HCT116 (cell line): ENCODE measurements at regions not wholly inside any gene's neighbourhood (a gene's known extent, or its start where the extent isn't known, plus 50 kb on each side); places are given as distances from the start of the nearest gene placed in this dataset.

ENCODE experiments used
- ATAC-seq: fragments of 200-7000 bp; cut with Tn5 transposase; 2 replicates; pipeline ENCODE4 v1.9.1; 2020; ENCODE audit warnings: mild to moderate bottlenecking, moderate library complexity
- BruUV-seq: library from RNA; stranded (reverse); fragments of 400-500 nt; replicated peaks from 2 replicates; lab custom pipeline; 2021; lab: Mats Ljungman, UMichigan
- CTCF ChIA-PET: fragments of 300-600 bp; sonication (Branson Sonifier 250); formaldehyde crosslinking; loops from one replicate; lab custom pipeline; 2021; ENCODE audit warnings: antibody characterized with exemption; lab: Charles Lee
- POLR2A ChIA-PET: fragments of 300-600, 350-600 bp; sonication (Branson Sonifier 250); formaldehyde crosslinking; loops from one replicate; lab custom pipeline; 2021; ENCODE audit warnings: antibody characterized with exemption; lab: Charles Lee
- RAD21 ChIA-PET, 2 experiments: fragments of 300-600 bp; sonication (Branson Sonifier 250); formaldehyde crosslinking; loops; one replicate each; lab custom pipeline; 2023; ENCODE audit warnings: low total read pairs in 2 of 2; ENCODE audit not compliant: uncharacterized antibody in 2 of 2, unreplicated experiment in 2 of 2, low non-redundant PET in 1 of 2; lab: Charles Lee
- DNase-seq: peaks from one replicate; pipeline ENCODE4 v3.0.0-alpha.2; 2010; ENCODE audit warnings: low read depth, low spot score
- H2AFZ ChIP-seq: fragments of 200-600 bp; shearing (Covaris generic), sonication (generic); 2 replicates; pipeline ENCODE4 v1.6.1; 2017; ENCODE audit warnings: low read depth, mixed run types, mixed read lengths, antibody characterized with exemption, low read length; ENCODE audit not compliant: poor library complexity, severe bottlenecking
- H3K27ac ChIP-seq: 2 replicates; pipeline ENCODE4 v1.5.1; 2012; ENCODE audit warnings: low read depth, low read length
- H3K27me3 ChIP-seq: fragments of 200-600 bp; sonication (generic); 2 replicates; pipeline ENCODE4 v1.6.1; 2016; ENCODE audit warnings: mixed run types, low read length, mixed read lengths; ENCODE audit not compliant: insufficient read depth
- H3K36me3 ChIP-seq, 2 experiments: fragments of 200-500 bp in 1 of 2; fragments of 200-600 bp in 1 of 2; sonication (Bioruptor generic) in 1 of 2; sonication (generic) in 1 of 2; 2 replicates each; pipeline versions ENCODE4 v1.5.1 to v1.6.1; 2014 to 2016; ENCODE audit warnings: low read length in 2 of 2, inconsistent platforms in 1 of 2, mixed read lengths in 1 of 2, mixed run types in 1 of 2; ENCODE audit not compliant: insufficient read depth in 2 of 2, control insufficient read depth in 1 of 2
- H3K4me1 ChIP-seq, 2 experiments: fragments of 200-600 bp in 1 of 2; sonication (generic) in 1 of 2; 2 replicates each; pipeline versions ENCODE4 v1.5.1 to v1.6.1; 2012 to 2017; ENCODE audit warnings: low read length in 2 of 2, inconsistent platforms in 1 of 2, mild to moderate bottlenecking in 1 of 2, mixed read lengths in 1 of 2, mixed run types in 1 of 2, moderate library complexity in 1 of 2; ENCODE audit not compliant: insufficient read depth in 2 of 2, control insufficient read depth in 1 of 2
- H3K4me2 ChIP-seq: fragments of 200-600 bp; sonication (generic); 2 replicates; pipeline ENCODE4 v1.6.1; 2017; ENCODE audit warnings: mixed run types, low read length, mixed read lengths
- H3K4me3 ChIP-seq, 2 experiments: fragments of 200-600 bp in 1 of 2; sonication (generic) in 1 of 2; replicated peaks in 1 of 2; 2 replicates each; pipeline ENCODE4 v1.5.1; 2011 to 2016; ENCODE audit warnings: low read length in 2 of 2, control low read depth in 1 of 2, low read depth in 1 of 2, mild to moderate bottlenecking in 1 of 2, mixed read lengths in 1 of 2, mixed run types in 1 of 2
- H3K79me2 ChIP-seq: fragments of 200-600 bp; sonication (generic); 2 replicates; pipeline ENCODE4 v1.6.1; 2017; ENCODE audit warnings: mild to moderate bottlenecking, mixed run types, low read length, moderate library complexity, mixed read lengths; ENCODE audit not compliant: insufficient read depth
- H3K9ac ChIP-seq: fragments of 200-600 bp; sonication (generic); 2 replicates; pipeline ENCODE4 v1.6.1; 2016; ENCODE audit warnings: low read length, mixed read lengths
- H3K9me2 ChIP-seq: fragments of 200-600 bp; sonication (generic), shearing (Covaris generic); 2 replicates; pipeline ENCODE4 v1.6.1; 2017; ENCODE audit warnings: mixed run types, mild to moderate bottlenecking, moderate library complexity; ENCODE audit not compliant: insufficient read depth
- H3K9me3 ChIP-seq, 2 experiments: fragments of 200-500 bp in 1 of 2; fragments of 200-600 bp in 1 of 2; sonication (Bioruptor generic) in 1 of 2; sonication (generic) in 1 of 2; 2 replicates each; pipeline ENCODE4 v1.6.1; 2014 to 2017; ENCODE audit warnings: low read length in 2 of 2, mixed read lengths in 2 of 2, inconsistent platforms in 1 of 2, low read depth in 1 of 2, mild to moderate bottlenecking in 1 of 2, mixed run types in 1 of 2, moderate library complexity in 1 of 2; ENCODE audit not compliant: control insufficient read depth in 1 of 2, insufficient read depth in 1 of 2
- H4K20me1 ChIP-seq: fragments of 200-600 bp; sonication (generic), shearing (Covaris generic); 2 replicates; pipeline ENCODE4 v1.6.1; 2017; ENCODE audit warnings: mixed run types, mild to moderate bottlenecking, moderate library complexity; ENCODE audit not compliant: insufficient read depth
- CBX3 ChIP-seq: IDR thresholded peaks from 2 replicates; pipeline ENCODE4 v1.6.1; 2012; ENCODE audit warnings: low read depth
- EGR1 ChIP-seq: IDR thresholded peaks from 2 replicates; pipeline ENCODE4 v1.6.1; 2012; ENCODE audit warnings: low read depth
- ELF1 ChIP-seq: IDR thresholded peaks from 2 replicates; pipeline ENCODE4 v1.6.1; 2012; ENCODE audit warnings: low read depth, borderline replicate concordance
- EZH2 ChIP-seq: fragments of 200-600 bp; sonication (generic); IDR thresholded peaks from 2 replicates; pipeline ENCODE4 v1.6.1; 2017; ENCODE audit warnings: antibody characterized with exemption, mixed run types
- FOSL1 ChIP-seq: IDR thresholded peaks from 2 replicates; pipeline ENCODE4 v1.6.1; 2012; ENCODE audit warnings: low read depth
- JUND ChIP-seq: IDR thresholded peaks from 2 replicates; pipeline ENCODE4 v1.6.1; 2012
- MAX ChIP-seq: IDR thresholded peaks from 2 replicates; pipeline ENCODE4 v1.6.1; 2012
- POLR2A ChIP-seq: IDR thresholded peaks from 2 replicates; pipeline ENCODE4 v1.7.0; 2011; ENCODE audit warnings: borderline replicate concordance; ENCODE audit not compliant: insufficient read depth, insufficient read length; ENCODE audit errors: extremely low read depth
- RAD21 ChIP-seq: IDR thresholded peaks from 2 replicates; pipeline ENCODE4 v1.6.1; 2012; ENCODE audit warnings: low read depth, mild to moderate bottlenecking
- TCF7L2 ChIP-seq: IDR thresholded peaks from 2 replicates; pipeline ENCODE4 v1.7.0; 2011; ENCODE audit warnings: borderline replicate concordance, inconsistent platforms; ENCODE audit not compliant: insufficient read depth, insufficient read length; ENCODE audit errors: extremely low read depth
- ZBTB33 ChIP-seq: IDR thresholded peaks from 2 replicates; pipeline ENCODE4 v1.6.1; 2011; ENCODE audit warnings: mild to moderate bottlenecking, low read length, moderate library complexity; ENCODE audit not compliant: insufficient replicate concordance; ENCODE audit errors: extremely low read depth
- ZFX ChIP-seq: fragments of 450-650 bp; IDR thresholded peaks from 2 replicates; pipeline ENCODE4 v1.6.1; 2017
- intact Hi-C: fragments of 100-400 bp; cut with micrococcal nuclease; formaldehyde crosslinking; loops from 2 replicates; pipeline ENCODE4 v1.10.0; 2022

- H3K27ac ChIP-seq, result no peak overlapping the region
- ChIA-PET CTCF (no interaction called here), RAD21 (no interaction called here), POLR2A (no interaction called here)
- H3K79me2 ChIP-seq, result no peaks in the 10 kb centered on the region
- no peaks in the 10 kb centered on the region; the same call in 1 of the 2 replicates for H4K20me1 ChIP-seq
- H3K4me1 ChIP-seq, result no peaks in the 10 kb centered on the region
- H3K4me2 ChIP-seq, result no peak overlapping the region
- intact Hi-C loops, result no loop called here
- ATAC-seq (no peak), DNase-seq (no peak)
- no TSS peak for BruUV-seq
- no peak for TF ChIP-seq EGR1
- no peak for TF ChIP-seq POLR2A
- TF ChIP-seq RAD21, result no peak
- TF ChIP-seq ELF1, result no peak
- no peak for TF ChIP-seq FOSL1
- TF ChIP-seq JUND, result no peak
- TF ChIP-seq CBX3, result no peak
- TF ChIP-seq ZFX, result no peak
- TF ChIP-seq TCF7L2, result no peak
- no peak for TF ChIP-seq EZH2
- no peak for TF ChIP-seq MAX
- TF ChIP-seq ZBTB33, result no peak
- H3K36me3 ChIP-seq, result no peaks in the 10 kb centered on the region
- H3K27me3 ChIP-seq, result peaks cover 18% of the 10 kb centered on the region
- no peak overlapping the region for H2AFZ ChIP-seq
- no peak overlapping the region for H3K4me3 ChIP-seq
- no peak overlapping the region for H3K9ac ChIP-seq
- H3K9me2 ChIP-seq, result no peaks in the 10 kb centered on the region
- H3K9me3 ChIP-seq, result no peaks in the 10 kb centered on the region
Measured at GRCh38 chr3:130259166-130259874, 86.2 kb upstream of the COL6A5 start.
